ENCODE measurements at regions not wholly inside any gene's neighbourhood (a gene's known extent, or its start where the extent isn't known, plus 50 kb on each side); places are given as distances from the start of the nearest gene placed in this dataset.

- DNase-seq (ENCODE audit: low spot score), result no peak
- no TSS peak for BruUV-seq (replicated peaks)
- Histone ChIP-seq H3K36me3 (ENCODE audit: insufficient read depth, low read length, poor library complexity, severe bottlenecking) (no peaks in the 10 kb centered on the region), H3K27ac (ENCODE audit: low read depth, low read length, poor library complexity, severe bottlenecking) (no peak overlapping the region), H3K9me3 (ENCODE audit: low read depth, low read length, poor library complexity, severe bottlenecking) (peaks cover 8% of the 10 kb centered on the region), H3K4me1 (ENCODE audit: insufficient read depth, low read length, poor library complexity, severe bottlenecking) (peaks cover 11% of the 10 kb centered on the region), H3K4me3 (ENCODE audit: low read depth, low read length, poor library complexity, severe bottlenecking) (no peak overlapping the region), H3K27me3 (replicated peaks; ENCODE audit: insufficient read depth, low read depth, low read length, poor library complexity) (no peaks in the 10 kb centered on the region)
- CTCF ChIA-PET, result no interaction called here
- no peak for TF ChIP-seq EZH2 (IDR thresholded peaks at IDR 0.05; ENCODE audit: borderline replicate concordance, low read depth, low read length, poor library complexity, severe bottlenecking)
- intact Hi-C loops (cut with micrococcal nuclease; ENCODE audit: unreplicated experiment), result no loop called here
- POLR2A ChIA-PET (ENCODE audit: low non-redundant PET), result no interaction called here
Observed at GRCh38 chr5:107129051-107129450, 541.7 kb downstream of the EFNA5 start.

- H3K36me3 ChIP-seq (ENCODE audit: insufficient read depth, low read length, poor library complexity, severe bottlenecking), result no peaks in the 10 kb centered on the region
- no peak overlapping the region for H3K4me3 ChIP-seq (ENCODE audit: low read depth, low read length, poor library complexity, severe bottlenecking)
- no peak for TF ChIP-seq EZH2 (IDR thresholded peaks at IDR 0.05; ENCODE audit: borderline replicate concordance, low read depth, low read length, poor library complexity, severe bottlenecking)
- TF ChIP-seq, protein P1, sequence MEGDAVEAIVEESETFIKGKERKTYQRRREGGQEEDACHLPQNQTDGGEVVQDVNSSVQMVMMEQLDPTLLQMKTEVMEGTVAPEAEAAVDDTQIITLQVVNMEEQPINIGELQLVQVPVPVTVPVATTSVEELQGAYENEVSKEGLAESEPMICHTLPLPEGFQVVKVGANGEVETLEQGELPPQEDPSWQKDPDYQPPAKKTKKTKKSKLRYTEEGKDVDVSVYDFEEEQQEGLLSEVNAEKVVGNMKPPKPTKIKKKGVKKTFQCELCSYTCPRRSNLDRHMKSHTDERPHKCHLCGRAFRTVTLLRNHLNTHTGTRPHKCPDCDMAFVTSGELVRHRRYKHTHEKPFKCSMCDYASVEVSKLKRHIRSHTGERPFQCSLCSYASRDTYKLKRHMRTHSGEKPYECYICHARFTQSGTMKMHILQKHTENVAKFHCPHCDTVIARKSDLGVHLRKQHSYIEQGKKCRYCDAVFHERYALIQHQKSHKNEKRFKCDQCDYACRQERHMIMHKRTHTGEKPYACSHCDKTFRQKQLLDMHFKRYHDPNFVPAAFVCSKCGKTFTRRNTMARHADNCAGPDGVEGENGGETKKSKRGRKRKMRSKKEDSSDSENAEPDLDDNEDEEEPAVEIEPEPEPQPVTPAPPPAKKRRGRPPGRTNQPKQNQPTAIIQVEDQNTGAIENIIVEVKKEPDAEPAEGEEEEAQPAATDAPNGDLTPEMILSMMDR (conservative IDR thresholded peaks at IDR 0.05; ENCODE audit: low read depth, low read length), result no peak
- ChIA-PET CTCF (no interaction called here), POLR2A (ENCODE audit: low non-redundant PET) (no interaction called here)
- peaks cover 11% of the 10 kb centered on the region for H3K4me1 ChIP-seq (ENCODE audit: insufficient read depth, low read length, poor library complexity, severe bottlenecking)
- intact Hi-C loops (cut with micrococcal nuclease; ENCODE audit: unreplicated experiment), result no loop called here
- no peak overlapping the region for H3K27ac ChIP-seq (ENCODE audit: low read depth, low read length, poor library complexity, severe bottlenecking)
- BruUV-seq (replicated peaks), result no TSS peak
- peak; percentile 15 for DNase-seq (ENCODE audit: low spot score)
- H3K27me3 ChIP-seq (replicated peaks; ENCODE audit: insufficient read depth, low read depth, low read length, poor library complexity), result no peaks in the 10 kb centered on the region
- peaks cover 2% of the 10 kb centered on the region for H3K9me3 ChIP-seq (ENCODE audit: low read depth, low read length, poor library complexity, severe bottlenecking)
Observed at GRCh38 chr5:107127878-107128277, 542.9 kb downstream of the EFNA5 start.

DNA sequence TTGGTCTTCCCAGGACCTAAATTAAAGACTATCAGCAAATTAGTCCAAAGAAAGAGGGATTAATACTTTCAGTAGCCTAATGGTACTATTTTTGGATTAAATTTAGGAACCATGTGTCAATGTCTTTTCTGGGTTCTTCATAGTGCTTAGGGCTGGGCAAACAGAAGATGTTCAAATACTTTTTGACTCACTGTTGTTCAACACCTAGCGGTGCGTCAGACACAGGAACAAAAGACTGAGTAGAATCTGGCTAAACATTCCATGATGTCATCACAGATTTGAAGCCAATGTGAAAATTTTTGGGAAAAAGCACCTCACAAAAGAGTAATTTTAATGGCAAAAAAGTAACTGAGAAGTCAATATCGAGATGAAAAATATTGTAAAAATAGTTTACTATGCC lies 544.4 kb downstream of the EFNA5 start:
- no peak for DNase-seq (ENCODE audit: low spot score)
- no peaks in the 10 kb centered on the region for H3K27me3 ChIP-seq (replicated peaks; ENCODE audit: insufficient read depth, low read depth, low read length, poor library complexity)
- ChIA-PET POLR2A (ENCODE audit: low non-redundant PET) (no interaction called here), CTCF (no interaction called here)
- H3K27ac ChIP-seq (ENCODE audit: low read depth, low read length, poor library complexity, severe bottlenecking), result no peak overlapping the region
- no peaks in the 10 kb centered on the region for H3K9me3 ChIP-seq (ENCODE audit: low read depth, low read length, poor library complexity, severe bottlenecking)
- intact Hi-C loops (cut with micrococcal nuclease; ENCODE audit: unreplicated experiment), result no loop called here
- H3K36me3 ChIP-seq (ENCODE audit: insufficient read depth, low read length, poor library complexity, severe bottlenecking), result no peaks in the 10 kb centered on the region
- no peak overlapping the region for H3K4me3 ChIP-seq (ENCODE audit: low read depth, low read length, poor library complexity, severe bottlenecking)
- H3K4me1 ChIP-seq (ENCODE audit: insufficient read depth, low read length, poor library complexity, severe bottlenecking), result peaks cover 11% of the 10 kb centered on the region
- BruUV-seq (replicated peaks), result no TSS peak
- no peak for TF ChIP-seq EZH2 (IDR thresholded peaks at IDR 0.05; ENCODE audit: borderline replicate concordance, low read depth, low read length, poor library complexity, severe bottlenecking)
- TF ChIP-seq, protein P1 (conservative IDR thresholded peaks at IDR 0.05; ENCODE audit: low read depth, low read length), result no peak

DNA sequence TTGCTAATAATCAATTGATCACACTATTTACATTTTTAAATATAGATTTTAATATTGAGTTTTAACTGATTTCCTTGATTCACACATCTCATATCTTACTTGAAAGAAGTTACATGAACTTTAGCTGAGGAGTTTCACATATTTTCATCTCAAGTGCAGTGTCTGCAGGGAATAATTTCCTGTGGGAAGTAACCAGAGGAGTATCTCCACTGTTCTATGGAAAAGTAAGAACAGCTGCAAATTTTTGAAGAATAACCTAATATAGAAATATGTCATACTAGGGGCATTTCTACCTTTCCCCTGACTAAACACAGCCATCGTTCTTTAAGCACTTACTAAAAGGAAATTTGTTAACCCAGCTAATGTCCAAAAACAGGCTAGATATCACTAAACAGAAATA lies 546.4 kb downstream of the EFNA5 start:
- ChIA-PET POLR2A (ENCODE audit: low non-redundant PET) (no interaction called here), CTCF (no interaction called here)
- Histone ChIP-seq H3K27me3 (replicated peaks; ENCODE audit: insufficient read depth, low read depth, low read length, poor library complexity) (no peaks in the 10 kb centered on the region), H3K4me3 (ENCODE audit: low read depth, low read length, poor library complexity, severe bottlenecking) (no peak overlapping the region), H3K4me1 (ENCODE audit: insufficient read depth, low read length, poor library complexity, severe bottlenecking) (peaks cover 11% of the 10 kb centered on the region), H3K27ac (ENCODE audit: low read depth, low read length, poor library complexity, severe bottlenecking) (no peak overlapping the region), H3K9me3 (ENCODE audit: low read depth, low read length, poor library complexity, severe bottlenecking) (no peaks in the 10 kb centered on the region), H3K36me3 (ENCODE audit: insufficient read depth, low read length, poor library complexity, severe bottlenecking) (no peaks in the 10 kb centered on the region)
- BruUV-seq (replicated peaks), result no TSS peak
- TF ChIP-seq EZH2 (IDR thresholded peaks at IDR 0.05; ENCODE audit: borderline replicate concordance, low read depth, low read length, poor library complexity, severe bottlenecking), result no peak
- intact Hi-C loops (cut with micrococcal nuclease; ENCODE audit: unreplicated experiment), result no loop called here
- DNase-seq (ENCODE audit: low spot score), result no peak

Data from A673 (cell line).